SK-N-SH (cell line): ENCODE measurements at regions not wholly inside any gene's neighbourhood (a gene's known extent, or its start where the extent isn't known, plus 50 kb on each side); places are given as distances from the start of the nearest gene placed in this dataset.

ENCODE experiments used
- CTCF ChIA-PET: fragments of 300-600, 350-600 bp; formaldehyde crosslinking; extraction: SDS; loops from one replicate; lab custom pipeline; 2021; lab: Yijun Ruan, JAX
- POLR2A ChIA-PET: fragments of 350-600 bp; sonication (Branson Sonifier 250); formaldehyde crosslinking; extraction: SDS; loops from one replicate; lab custom pipeline; 2020; ENCODE audit warnings: antibody characterized with exemption, inconsistent platforms; lab: Yijun Ruan, JAX
- DNase-seq: peaks from one replicate; pipeline ENCODE4 v3.0.0; 2012
- H2AFZ ChIP-seq: fragments of 200-600 bp; sonication (generic); 2 replicates; pipeline ENCODE4 v1.8.1; 2016; ENCODE audit warnings: antibody characterized with exemption, mild to moderate bottlenecking, low read depth
- H3F3A ChIP-seq: fragments of 200-600 bp; sonication (generic); replicated peaks from 2 replicates; pipeline ENCODE3; 2016; ENCODE audit warnings: antibody characterized with exemption, mild to moderate bottlenecking; ENCODE audit not compliant: insufficient read depth
- H3K27ac ChIP-seq, 2 experiments: fragments of 200-500 bp in 1 of 2; fragments of 200-600 bp in 1 of 2; sonication (Bioruptor generic) in 1 of 2; sonication (generic), shearing (Covaris generic) in 1 of 2; 2 replicates each; pipeline versions ENCODE4 v1.5.1 to v1.6.1; 2014 to 2016; ENCODE audit warnings: low read depth in 2 of 2, inconsistent platforms in 1 of 2, low read length in 1 of 2, mild to moderate bottlenecking in 1 of 2, mixed read lengths in 1 of 2
- H3K27me3 ChIP-seq: fragments of 200-600 bp; sonication (generic), shearing (Covaris generic); 2 replicates; pipeline ENCODE4 v1.6.1; 2016; ENCODE audit warnings: mixed run types; ENCODE audit not compliant: insufficient read depth
- H3K36me3 ChIP-seq, 2 experiments: fragments of 200-500 bp in 1 of 2; fragments of 200-600 bp in 1 of 2; sonication (Bioruptor generic) in 1 of 2; sonication (generic) in 1 of 2; replicated peaks in 1 of 2; 2 replicates each; pipeline versions ENCODE3 to v1.5.1; 2014 to 2016; ENCODE audit warnings: low read length in 1 of 2, mild to moderate bottlenecking in 1 of 2; ENCODE audit not compliant: insufficient read depth in 2 of 2, control insufficient read depth in 1 of 2
- H3K4me1 ChIP-seq, 2 experiments: fragments of 200-500 bp in 1 of 2; fragments of 200-600 bp in 1 of 2; sonication (Bioruptor generic) in 1 of 2; sonication (generic), shearing (Covaris generic) in 1 of 2; 2 replicates each; pipeline versions ENCODE4 v1.5.1 to v1.6.1; 2014 to 2016; ENCODE audit warnings: low read depth in 1 of 2, low read length in 1 of 2, mixed run types in 1 of 2; ENCODE audit not compliant: insufficient read depth in 2 of 2, control insufficient read depth in 1 of 2
- H3K4me2 ChIP-seq: fragments of 200-600 bp; sonication (generic), shearing (Covaris generic); 2 replicates; pipeline ENCODE4 v1.6.1; 2017; ENCODE audit warnings: mixed run types
- H3K4me3 ChIP-seq, 2 experiments: fragments of 200-500 bp in 1 of 2; fragments of 200-600 bp in 1 of 2; sonication (Bioruptor generic) in 1 of 2; sonication (generic), shearing (Covaris generic) in 1 of 2; 2 replicates each; pipeline versions ENCODE4 v1.5.1 to v1.8.1; 2014 to 2016; ENCODE audit warnings: low read depth in 2 of 2, inconsistent platforms in 1 of 2, low read length in 1 of 2, mild to moderate bottlenecking in 1 of 2, mixed read lengths in 1 of 2, moderate library complexity in 1 of 2
- H3K79me2 ChIP-seq: fragments of 200-600 bp; sonication (generic); 2 replicates; pipeline ENCODE4 v1.8.1; 2017; ENCODE audit warnings: mild to moderate bottlenecking; ENCODE audit not compliant: insufficient read depth
- H3K9ac ChIP-seq: fragments of 200-600 bp; sonication (generic); 2 replicates; pipeline ENCODE4 v1.6.1; 2017; ENCODE audit warnings: mixed run types
- H3K9me2 ChIP-seq: fragments of 200-600 bp; sonication (generic); 2 replicates; pipeline ENCODE4 v1.6.1; 2017; ENCODE audit warnings: mixed run types
- H3K9me3 ChIP-seq: fragments of 200-600 bp; sonication (generic); 2 replicates; pipeline ENCODE4 v1.6.1; 2017; ENCODE audit warnings: mixed run types, mild to moderate bottlenecking, moderate library complexity
- H4K20me1 ChIP-seq: fragments of 200-600 bp; sonication (generic); 2 replicates; pipeline ENCODE4 v1.6.1; 2017; ENCODE audit warnings: mild to moderate bottlenecking, mixed run types; ENCODE audit not compliant: insufficient read depth
- ELF1 ChIP-seq: IDR thresholded peaks from 2 replicates; pipeline ENCODE4 v1.4.0; 2012
- EZH2phosphoT487 ChIP-seq: fragments of 200-600 bp; sonication (generic); IDR thresholded peaks from 2 replicates; pipeline ENCODE4 v1.6.1; 2017; ENCODE audit warnings: low read depth, mixed run types, mild to moderate bottlenecking, antibody characterized with exemption, moderate library complexity, borderline replicate concordance
- FOSL2 ChIP-seq: IDR thresholded peaks from 2 replicates; pipeline ENCODE4 v1.4.0; 2012; ENCODE audit warnings: low read depth, mild to moderate bottlenecking, moderate library complexity, borderline replicate concordance
- FOXJ3 ChIP-seq: sonication (generic); formaldehyde crosslinking; IDR thresholded peaks from 2 replicates; pipeline ENCODE4 v1.5.1; 2020; ENCODE audit warnings: mild to moderate bottlenecking, missing genetic modification reagents
- FOXM1 ChIP-seq: IDR thresholded peaks from 2 replicates; pipeline ENCODE4 v1.4.0; 2012; ENCODE audit warnings: low read depth, mild to moderate bottlenecking
- GABPA ChIP-seq: IDR thresholded peaks from 2 replicates; pipeline ENCODE4 v1.4.0; 2012; ENCODE audit warnings: low read depth, mild to moderate bottlenecking
- IRF3 ChIP-seq: fragments of 150-350 bp; IDR thresholded peaks from 2 replicates; pipeline ENCODE4 v1.6.1; 2016; ENCODE audit warnings: mild to moderate bottlenecking, low read depth, low read length
- JUND ChIP-seq: IDR thresholded peaks from 2 replicates; pipeline ENCODE4 v1.4.0; 2012
- MXI1 ChIP-seq: IDR thresholded peaks from 2 replicates; pipeline ENCODE4 v1.6.1; 2012; ENCODE audit warnings: mild to moderate bottlenecking, low read depth, low read length, improper control_type of control experiment
- NFIC ChIP-seq: IDR thresholded peaks from 2 replicates; pipeline ENCODE4 v1.4.0; 2012; ENCODE audit warnings: borderline replicate concordance
- NRF1 ChIP-seq: IDR thresholded peaks from 2 replicates; pipeline ENCODE4 v1.6.1; 2012; ENCODE audit warnings: low read depth, mild to moderate bottlenecking, low read length
- RCOR1 ChIP-seq: fragments of 150-350 bp; IDR thresholded peaks from 2 replicates; pipeline ENCODE4 v1.6.1; 2017; ENCODE audit warnings: antibody characterized with exemption, low read length
- RFX5 ChIP-seq: IDR thresholded peaks from 2 replicates; pipeline ENCODE4 v1.6.1; 2012; ENCODE audit warnings: mild to moderate bottlenecking, improper control_type of control experiment, low read length
- RXRA ChIP-seq: IDR thresholded peaks from 2 replicates; pipeline ENCODE4 v1.4.0; 2012; ENCODE audit warnings: low read depth, mild to moderate bottlenecking, borderline replicate concordance
- SIN3A ChIP-seq: IDR thresholded peaks from 2 replicates; pipeline ENCODE4 v1.6.1; 2012; ENCODE audit warnings: low read depth, mild to moderate bottlenecking, low read length, moderate library complexity, borderline replicate concordance
- SMC3 ChIP-seq: IDR thresholded peaks from 2 replicates; pipeline ENCODE4 v1.6.1; 2012; ENCODE audit warnings: low read depth, low read length, improper control_type of control experiment
- TAF1 ChIP-seq: IDR thresholded peaks from 2 replicates; pipeline ENCODE4 v1.6.1; 2012; ENCODE audit warnings: low read depth, mild to moderate bottlenecking, low read length, moderate library complexity, borderline replicate concordance
- TCF12 ChIP-seq: IDR thresholded peaks from 2 replicates; pipeline ENCODE4 v1.4.0; 2012
- TEAD4 ChIP-seq: IDR thresholded peaks from 2 replicates; pipeline ENCODE4 v1.4.0; 2012; ENCODE audit warnings: mild to moderate bottlenecking, borderline replicate concordance; ENCODE audit not compliant: insufficient read depth
- WGBS: methylation state at CpG from one replicate; pipeline ENCODE4 v1.1.6; 2017; ENCODE audit warnings: low lambda C conversion rate; 5-methylcytosine and 5-hydroxymethylcytosine counted together
- TF ChIP-seq, protein P1 (sequence below): IDR thresholded peaks from 2 replicates; pipeline ENCODE4 v1.4.0; 2012; ENCODE audit warnings: low read depth, borderline replicate concordance
- TF ChIP-seq, protein P2 (sequence below): IDR thresholded peaks from 2 replicates; pipeline ENCODE4 v1.4.0; 2012; ENCODE audit warnings: low read depth, borderline replicate concordance

GRCh38 chr11:81301166-81301830 is 1432.4 kb downstream of the FAM181B start:
- CTCF ChIA-PET, result no interaction called here
- Histone ChIP-seq H2AFZ (no peak overlapping the region), H3K9me2 (no peaks in the 10 kb centered on the region), H3K27ac (no peak overlapping the region), H3K4me1 (no peaks in the 10 kb centered on the region), H3K9ac (no peak overlapping the region), H3K4me3 (no peak overlapping the region), H3K4me2 (no peak overlapping the region), H3K79me2 (no peaks in the 10 kb centered on the region), H3K36me3 (no peaks in the 10 kb centered on the region), H3K27me3 (no peaks in the 10 kb centered on the region), H4K20me1 (no peaks in the 10 kb centered on the region), H3K9me3 (no peaks in the 10 kb centered on the region), H3F3A (no peaks in the 10 kb centered on the region)
- POLR2A ChIA-PET, result no interaction called here
- TF ChIP-seq IRF3 (no peak), EZH2phosphoT487 (no peak), TCF12 (no peak), FOXJ3 (CRISPR knock-in tag) (no peak), RFX5 (no peak), TEAD4 (no peak), FOSL2 (no peak), SMC3 (no peak), JUND (no peak), NFIC (no peak), ELF1 (no peak), GABPA (no peak), TAF1 (no peak)
- TF ChIP-seq, protein P1, sequence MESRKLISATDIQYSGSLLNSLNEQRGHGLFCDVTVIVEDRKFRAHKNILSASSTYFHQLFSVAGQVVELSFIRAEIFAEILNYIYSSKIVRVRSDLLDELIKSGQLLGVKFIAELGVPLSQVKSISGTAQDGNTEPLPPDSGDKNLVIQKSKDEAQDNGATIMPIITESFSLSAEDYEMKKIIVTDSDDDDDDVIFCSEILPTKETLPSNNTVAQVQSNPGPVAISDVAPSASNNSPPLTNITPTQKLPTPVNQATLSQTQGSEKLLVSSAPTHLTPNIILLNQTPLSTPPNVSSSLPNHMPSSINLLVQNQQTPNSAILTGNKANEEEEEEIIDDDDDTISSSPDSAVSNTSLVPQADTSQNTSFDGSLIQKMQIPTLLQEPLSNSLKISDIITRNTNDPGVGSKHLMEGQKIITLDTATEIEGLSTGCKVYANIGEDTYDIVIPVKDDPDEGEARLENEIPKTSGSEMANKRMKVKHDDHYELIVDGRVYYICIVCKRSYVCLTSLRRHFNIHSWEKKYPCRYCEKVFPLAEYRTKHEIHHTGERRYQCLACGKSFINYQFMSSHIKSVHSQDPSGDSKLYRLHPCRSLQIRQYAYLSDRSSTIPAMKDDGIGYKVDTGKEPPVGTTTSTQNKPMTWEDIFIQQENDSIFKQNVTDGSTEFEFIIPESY, result no peak
- TF ChIP-seq, protein P2, sequence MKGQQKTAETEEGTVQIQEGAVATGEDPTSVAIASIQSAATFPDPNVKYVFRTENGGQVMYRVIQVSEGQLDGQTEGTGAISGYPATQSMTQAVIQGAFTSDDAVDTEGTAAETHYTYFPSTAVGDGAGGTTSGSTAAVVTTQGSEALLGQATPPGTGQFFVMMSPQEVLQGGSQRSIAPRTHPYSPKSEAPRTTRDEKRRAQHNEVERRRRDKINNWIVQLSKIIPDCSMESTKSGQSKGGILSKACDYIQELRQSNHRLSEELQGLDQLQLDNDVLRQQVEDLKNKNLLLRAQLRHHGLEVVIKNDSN, result no peak
- 27% methylated on average over 6 of the region's 6 CpGs for WGBS
- DNase-seq, result no peak

GRCh38 chr11:81286959-81287358 is 1446.7 kb downstream of the FAM181B start:
- H3F3A ChIP-seq, result no peaks in the 10 kb centered on the region
- H3K36me3 ChIP-seq, result no peaks in the 10 kb centered on the region
- H3K9me2 ChIP-seq, result no peaks in the 10 kb centered on the region
- no peak for TF ChIP-seq RXRA
- no peak for TF ChIP-seq JUND
- no peak for TF ChIP-seq RCOR1
- TF ChIP-seq MXI1, result no peak
- no peak for TF ChIP-seq TCF12
- TF ChIP-seq NRF1, result no peak
- no peak for TF ChIP-seq TEAD4
- no peak for TF ChIP-seq IRF3
- no peak for TF ChIP-seq SMC3
- TF ChIP-seq FOXM1, result no peak
- TF ChIP-seq SIN3A, result no peak
- DNase-seq, result peak; percentile 11
- H3K4me1 ChIP-seq, result no peaks in the 10 kb centered on the region; a peak in 2 of 4 replicates
- H3K9ac ChIP-seq, result no peak overlapping the region
- 13% methylated on average over 5 of the region's 5 CpGs for WGBS
- H3K79me2 ChIP-seq, result no peaks in the 10 kb centered on the region
- ChIA-PET CTCF (no interaction called here), POLR2A (no interaction called here)
- H3K9me3 ChIP-seq, result no peaks in the 10 kb centered on the region
- H3K4me3 ChIP-seq, result no peak overlapping the region
- H2AFZ ChIP-seq, result no peak overlapping the region
- H3K27me3 ChIP-seq, result no peaks in the 10 kb centered on the region
- no peaks in the 10 kb centered on the region for H4K20me1 ChIP-seq
- H3K27ac ChIP-seq, result no peak overlapping the region; a peak in 1 of 4 replicates
- no peak overlapping the region for H3K4me2 ChIP-seq
